ENCODE measurements at regions not wholly inside any gene's neighbourhood (a gene's known extent, or its start where the extent isn't known, plus 50 kb on each side); places are given as distances from the start of the nearest gene placed in this dataset.

DNA sequence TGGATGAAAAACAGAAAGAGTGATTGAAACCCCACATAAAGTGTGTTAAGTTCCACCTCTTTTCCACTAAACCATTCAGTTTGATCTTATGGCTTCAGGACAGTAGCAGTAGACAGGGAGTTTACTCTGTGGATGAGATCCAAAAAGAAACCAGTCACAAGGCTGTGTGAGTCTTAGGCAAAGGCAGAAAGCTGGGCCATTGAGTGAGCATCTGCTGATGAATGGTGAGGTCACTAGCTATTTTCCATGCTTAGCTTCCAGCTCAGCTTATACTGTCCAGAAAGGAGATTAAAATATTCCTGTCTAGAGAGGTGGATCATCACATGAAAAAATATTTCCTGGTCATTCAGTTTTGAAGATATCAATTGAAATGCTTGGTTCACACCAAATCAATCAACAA lies 1643.9 kb downstream of the HACE1 start:
- Mint-ChIP-seq H3K36me3 (ENCODE audit: low read depth) (peaks cover 2% of the 10 kb centered on the region), H3K4me1 (ENCODE audit: low read depth) (no peaks in the 10 kb centered on the region), H3K4me3 (ENCODE audit: unreplicated experiment) (no peak overlapping the region), H3K27me3 (ENCODE audit: low read depth) (peaks cover 9% of the 10 kb centered on the region), H3K27ac (ENCODE audit: unreplicated experiment) (no peak overlapping the region), H3K9me3 (ENCODE audit: low read depth) (no peaks in the 10 kb centered on the region)
- TF ChIP-seq, protein P1, sequence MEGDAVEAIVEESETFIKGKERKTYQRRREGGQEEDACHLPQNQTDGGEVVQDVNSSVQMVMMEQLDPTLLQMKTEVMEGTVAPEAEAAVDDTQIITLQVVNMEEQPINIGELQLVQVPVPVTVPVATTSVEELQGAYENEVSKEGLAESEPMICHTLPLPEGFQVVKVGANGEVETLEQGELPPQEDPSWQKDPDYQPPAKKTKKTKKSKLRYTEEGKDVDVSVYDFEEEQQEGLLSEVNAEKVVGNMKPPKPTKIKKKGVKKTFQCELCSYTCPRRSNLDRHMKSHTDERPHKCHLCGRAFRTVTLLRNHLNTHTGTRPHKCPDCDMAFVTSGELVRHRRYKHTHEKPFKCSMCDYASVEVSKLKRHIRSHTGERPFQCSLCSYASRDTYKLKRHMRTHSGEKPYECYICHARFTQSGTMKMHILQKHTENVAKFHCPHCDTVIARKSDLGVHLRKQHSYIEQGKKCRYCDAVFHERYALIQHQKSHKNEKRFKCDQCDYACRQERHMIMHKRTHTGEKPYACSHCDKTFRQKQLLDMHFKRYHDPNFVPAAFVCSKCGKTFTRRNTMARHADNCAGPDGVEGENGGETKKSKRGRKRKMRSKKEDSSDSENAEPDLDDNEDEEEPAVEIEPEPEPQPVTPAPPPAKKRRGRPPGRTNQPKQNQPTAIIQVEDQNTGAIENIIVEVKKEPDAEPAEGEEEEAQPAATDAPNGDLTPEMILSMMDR (IDR thresholded peaks at IDR 0.05): no peak
- no peak for DNase-seq (ENCODE audit: low spot score)

DNA sequence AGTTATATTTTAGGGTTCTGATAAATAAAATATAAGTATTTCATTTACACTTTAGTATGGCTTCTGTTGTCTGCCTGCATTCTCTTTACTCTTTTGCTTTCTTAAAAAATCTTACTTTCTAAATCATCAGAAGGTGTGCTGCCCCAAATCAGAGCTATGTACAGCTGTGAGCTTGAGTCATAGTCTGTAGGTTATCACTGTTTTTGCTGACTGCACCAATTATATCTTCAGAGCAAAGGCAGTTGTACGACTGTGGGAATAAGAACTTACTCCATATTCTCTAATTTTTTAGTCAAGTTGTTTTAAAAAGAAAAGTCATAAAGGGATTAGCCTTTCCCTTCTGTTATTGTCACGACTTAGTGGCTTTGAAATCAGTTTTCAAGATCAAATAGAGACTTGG lies 1649.0 kb downstream of the HACE1 start:
- Mint-ChIP-seq H3K4me3 (ENCODE audit: unreplicated experiment) (no peak overlapping the region), H3K27me3 (ENCODE audit: low read depth) (peaks cover 5% of the 10 kb centered on the region), H3K27ac (ENCODE audit: unreplicated experiment) (no peak overlapping the region), H3K9me3 (ENCODE audit: low read depth) (no peaks in the 10 kb centered on the region), H3K36me3 (ENCODE audit: low read depth) (peaks cover 2% of the 10 kb centered on the region), H3K4me1 (ENCODE audit: low read depth) (no peaks in the 10 kb centered on the region)
- TF ChIP-seq, protein P1 (IDR thresholded peaks at IDR 0.05): no peak
- no peak for DNase-seq (ENCODE audit: low spot score)

DNA sequence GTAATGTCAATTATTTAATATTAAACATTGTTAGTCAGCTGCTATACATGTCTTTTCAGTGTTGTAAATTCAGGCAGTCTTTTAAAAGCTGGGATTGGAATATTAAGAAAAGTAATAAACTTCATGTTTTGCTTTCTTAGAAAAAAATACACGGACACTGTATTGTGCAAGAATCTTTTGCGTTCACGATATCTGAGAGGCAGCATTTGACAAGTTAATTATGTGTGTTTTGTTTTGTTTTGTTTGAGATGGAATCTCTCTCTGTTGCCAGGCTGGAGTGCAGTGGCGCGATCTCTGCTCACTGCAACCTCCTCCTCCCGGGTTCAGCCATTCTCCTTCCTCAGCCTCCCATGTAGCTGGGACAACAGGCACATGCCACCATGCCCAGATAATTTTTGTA lies 1661.3 kb downstream of the HACE1 start:
- H3K36me3 Mint-ChIP-seq (ENCODE audit: low read depth): no peaks in the 10 kb centered on the region
- H3K4me1 Mint-ChIP-seq (ENCODE audit: low read depth): peaks cover 6% of the 10 kb centered on the region
- no peaks in the 10 kb centered on the region for H3K9me3 Mint-ChIP-seq (ENCODE audit: low read depth)
- no peak for DNase-seq (ENCODE audit: low spot score)
- H3K4me3 Mint-ChIP-seq (ENCODE audit: unreplicated experiment): no peak overlapping the region
- TF ChIP-seq, protein P1 (IDR thresholded peaks at IDR 0.05): no peak
- H3K27ac Mint-ChIP-seq (ENCODE audit: unreplicated experiment): peak overlapping the region; percentile 51
- H3K27me3 Mint-ChIP-seq (ENCODE audit: low read depth): no peaks in the 10 kb centered on the region

DNA sequence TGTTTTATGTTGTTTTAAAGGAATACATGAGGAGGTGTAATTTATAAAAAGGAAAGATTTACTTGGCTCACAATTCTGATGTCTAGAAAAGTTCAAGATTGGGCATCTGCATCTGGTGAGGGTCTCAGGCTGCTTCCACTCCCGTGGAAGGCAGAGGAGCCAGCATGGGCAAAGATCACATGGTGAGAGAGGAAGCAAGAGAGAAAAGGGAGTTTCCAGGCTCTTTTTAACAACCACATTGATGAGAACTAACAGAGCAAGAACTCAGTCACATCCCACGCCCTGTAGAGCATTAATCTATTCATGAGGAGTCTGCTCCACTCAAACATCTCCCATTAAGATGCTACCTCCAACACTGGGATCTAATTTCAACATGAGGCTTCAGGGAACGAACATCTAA lies 1666.3 kb downstream of the HACE1 start:
- H3K36me3 Mint-ChIP-seq (ENCODE audit: low read depth): no peaks in the 10 kb centered on the region
- H3K27ac Mint-ChIP-seq (ENCODE audit: unreplicated experiment): no peak overlapping the region
- TF ChIP-seq, protein P1 (IDR thresholded peaks at IDR 0.05): no peak
- H3K9me3 Mint-ChIP-seq (ENCODE audit: low read depth): no peaks in the 10 kb centered on the region
- no peak overlapping the region for H3K4me3 Mint-ChIP-seq (ENCODE audit: unreplicated experiment)
- H3K27me3 Mint-ChIP-seq (ENCODE audit: low read depth): no peaks in the 10 kb centered on the region
- no peak for DNase-seq (ENCODE audit: low spot score)
- peaks cover 2% of the 10 kb centered on the region for H3K4me1 Mint-ChIP-seq (ENCODE audit: low read depth)

DNA sequence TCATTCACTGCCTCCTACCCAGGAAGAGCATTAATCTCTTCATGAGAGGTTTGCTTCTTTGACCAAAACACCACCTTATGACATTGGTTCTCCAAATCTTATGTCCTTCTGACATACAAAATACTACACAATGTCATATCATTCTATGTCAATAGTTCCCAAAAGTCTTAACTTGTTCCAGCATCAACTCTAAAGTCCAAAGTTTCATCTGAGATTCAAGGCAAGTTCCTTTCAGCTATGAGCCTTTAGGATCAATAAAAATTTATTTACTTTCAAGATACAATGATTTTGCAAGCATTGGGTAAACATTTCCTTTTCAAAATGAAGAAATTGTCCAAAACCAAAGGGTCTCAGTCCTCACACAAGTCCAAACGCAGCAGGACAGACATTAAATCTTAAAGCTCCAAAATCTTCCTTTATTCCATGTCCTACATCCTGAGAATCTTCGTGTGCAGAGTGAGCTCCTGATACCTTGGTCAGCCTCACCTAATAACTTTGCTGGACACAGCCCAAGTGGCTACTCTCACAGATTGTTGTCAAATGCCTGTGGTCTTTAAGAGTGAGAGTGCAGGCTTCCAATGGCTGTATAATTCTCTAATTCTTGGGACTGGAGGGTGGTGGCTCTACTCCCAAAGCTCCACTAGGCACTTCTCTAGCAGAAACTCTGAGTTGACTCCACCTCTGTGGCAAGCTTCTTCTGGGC lies 1668.2 kb downstream of the HACE1 start:
- DNase-seq (ENCODE audit: low spot score): no peak
- Mint-ChIP-seq H3K27ac (ENCODE audit: unreplicated experiment) (no peak overlapping the region), H3K4me1 (ENCODE audit: low read depth) (no peaks in the 10 kb centered on the region), H3K36me3 (ENCODE audit: low read depth) (no peaks in the 10 kb centered on the region), H3K4me3 (ENCODE audit: unreplicated experiment) (no peak overlapping the region), H3K27me3 (ENCODE audit: low read depth) (no peaks in the 10 kb centered on the region), H3K9me3 (ENCODE audit: low read depth) (no peaks in the 10 kb centered on the region)
- TF ChIP-seq, protein P1 (IDR thresholded peaks at IDR 0.05): no peak
